B cell (primary cell): ENCODE measurements at regions not wholly inside any gene's neighbourhood (a gene's known extent, or its start where the extent isn't known, plus 50 kb on each side); places are given as distances from the start of the nearest gene placed in this dataset.

Source experiments
- ATAC-seq: fragments of 200-7000 bp; cut with Tn5 transposase; one replicate; pipeline ENCODE4 v1.10.0; 2021; ENCODE audit warnings: low read depth, mild to moderate bottlenecking, moderate number of reproducible peaks, moderate library complexity
- CTCF ChIA-PET: fragments of 350-600 bp; sonication (Branson Sonifier 250); formaldehyde crosslinking; loops from one replicate; lab custom pipeline; 2021; ENCODE audit warnings: antibody characterized with exemption, inconsistent platforms; lab: Charles Lee
- POLR2A ChIA-PET: fragments of 350-600 bp; sonication (Branson Sonifier 250); formaldehyde crosslinking; loops from one replicate; lab custom pipeline; 2021; ENCODE audit warnings: antibody characterized with exemption; lab: Charles Lee
- DNase-seq: peaks from one replicate; pipeline ENCODE4 v3.0.0; 2013
- H2AFZ ChIP-seq: 2 replicates; pipeline ENCODE4 v1.6.1; 2012; ENCODE audit warnings: mild to moderate bottlenecking, low read depth, low read length; ENCODE audit not compliant: insufficient read depth, poor library complexity, severe bottlenecking
- H3K27ac ChIP-seq, 2 donors: 1 replicate in 1 of 2; 2 replicates in 1 of 2; pipeline ENCODE4 v1.5.1; 2012 to 2013; ENCODE audit warnings: low read length in 2 of 2, mild to moderate bottlenecking in 2 of 2, moderate library complexity in 1 of 2
- H3K27me3 ChIP-seq, 4 experiments: fragments of 200-600 bp in 1 of 4; sonication (generic) in 1 of 4; replicated peaks in 1 of 4; 1 replicate in 2 of 4; 2 replicates in 2 of 4; pipeline versions ENCODE4 v1.6.1 to v1.7.0; 2013 to 2016; ENCODE audit warnings: low read length in 3 of 4, mild to moderate bottlenecking in 2 of 4, mixed read lengths in 1 of 4, moderate library complexity in 1 of 4; ENCODE audit not compliant: insufficient read depth in 4 of 4, control insufficient read depth in 3 of 4; ENCODE audit errors: control extremely low read depth in 1 of 4
- H3K36me3 ChIP-seq, 2 experiments: replicated peaks in 1 of 2; 1 replicate in 1 of 2; 2 replicates in 1 of 2; pipeline versions ENCODE4 v1.6.1 to v1.7.1; 2013; ENCODE audit warnings: low read length in 1 of 2; ENCODE audit not compliant: insufficient read depth in 2 of 2, control insufficient read depth in 1 of 2; ENCODE audit errors: control extremely low read depth in 1 of 2, extremely low read depth in 1 of 2
- H3K4me1 ChIP-seq, 2 donors: fragments of 200-600 bp in 1 of 2; sonication (generic) in 1 of 2; 1 replicate in 1 of 2; 2 replicates in 1 of 2; pipeline versions ENCODE4 v1.5.1 to v1.6.1; 2013 to 2017; ENCODE audit warnings: low read length in 2 of 2; ENCODE audit not compliant: control insufficient read depth in 2 of 2, insufficient read depth in 2 of 2
- H3K4me2 ChIP-seq: replicated peaks from 2 replicates; pipeline ENCODE3; 2012; ENCODE audit warnings: mild to moderate bottlenecking, low read depth, low read length; ENCODE audit not compliant: poor library complexity, severe bottlenecking
- H3K4me3 ChIP-seq, 5 experiments: fragments of 200-600 bp in 1 of 5; sonication (generic) in 1 of 5; 1 replicate in 3 of 5; 2 replicates in 2 of 5; pipeline versions ENCODE4 v1.5.1 to v1.7.0; 2011 to 2016; ENCODE audit warnings: low read length in 4 of 5, mild to moderate bottlenecking in 4 of 5, low read depth in 2 of 5, control low read depth in 1 of 5, moderate library complexity in 1 of 5; ENCODE audit not compliant: insufficient read depth in 1 of 5; ENCODE audit errors: control extremely low read depth in 1 of 5, extremely low read depth in 1 of 5
- H3K79me2 ChIP-seq: fragments of 200-600 bp; sonication (generic); one replicate; pipeline ENCODE4 v1.6.0; 2016; ENCODE audit warnings: low read length; ENCODE audit not compliant: control insufficient read depth, insufficient read depth
- H3K9ac ChIP-seq: fragments of 200-600 bp; sonication (generic); 2 replicates; pipeline ENCODE4 v1.6.1; 2017; ENCODE audit warnings: mild to moderate bottlenecking, low read length, moderate library complexity
- H3K9me3 ChIP-seq, 3 donors: one replicate each; pipeline versions ENCODE4 v1.6.1 to v1.7.1; 2013; ENCODE audit warnings: low read length in 2 of 3; ENCODE audit not compliant: control insufficient read depth in 2 of 3, insufficient read depth in 1 of 3; ENCODE audit errors: control extremely low read depth in 1 of 3
- H4K20me1 ChIP-seq: 2 replicates; pipeline ENCODE4 v1.6.0; 2012; ENCODE audit warnings: mild to moderate bottlenecking, low read length; ENCODE audit not compliant: insufficient read depth, control insufficient read depth, poor library complexity, severe bottlenecking
- H3K27ac Mint-ChIP-seq: one replicate; pipeline ENCODE4 v1.8.0; 2021; ENCODE audit warnings: mixed read lengths
- H3K27me3 Mint-ChIP-seq: one replicate; pipeline ENCODE4 v1.8.0; 2021; ENCODE audit warnings: mixed read lengths
- H3K4me1 Mint-ChIP-seq: one replicate; pipeline ENCODE4 v1.8.0; 2021; ENCODE audit warnings: mixed read lengths
- H3K4me3 Mint-ChIP-seq: one replicate; pipeline ENCODE4 v1.8.0; 2021; ENCODE audit warnings: mixed read lengths
- H3K9me3 Mint-ChIP-seq: one replicate; pipeline ENCODE4 v1.8.0; 2022; ENCODE audit warnings: mixed read lengths; ENCODE audit not compliant: insufficient read depth
- CTCF ChIP-seq: fragments of 200-600 bp; IDR thresholded peaks from one replicate; pipeline ENCODE4 v1.8.0; 2022; ENCODE audit warnings: antibody characterized with exemption, mild to moderate bottlenecking
- EZH2 ChIP-seq: IDR thresholded peaks from 2 replicates; pipeline ENCODE4 v1.6.1; 2012; ENCODE audit warnings: borderline replicate concordance, low read depth, mild to moderate bottlenecking, moderate library complexity, low read length; ENCODE audit not compliant: insufficient read depth, poor library complexity, severe bottlenecking
- WGBS: methylation state at CpG from one replicate; pipeline ENCODE4 v1.1.5; 2013; ENCODE audit warnings: missing lambda C conversion rate; ENCODE audit not compliant: insufficient coverage; 5-methylcytosine and 5-hydroxymethylcytosine counted together
- intact Hi-C: fragments of 100-400 bp; cut with micrococcal nuclease; formaldehyde crosslinking; loops from one replicate; pipeline ENCODE4 v1.10.0; 2022

- Mint-ChIP-seq H3K27ac (no peak overlapping the region), H3K9me3 (no peaks in the 10 kb centered on the region), H3K4me3 (no peak overlapping the region), H3K27me3 (peaks cover 9% of the 10 kb centered on the region), H3K4me1 (no peaks in the 10 kb centered on the region)
- intact Hi-C loops, result no loop called here
- ChIA-PET POLR2A (no interaction called here), CTCF (no interaction called here)
- Histone ChIP-seq H3K27ac (no peak overlapping the region), H2AFZ (no peak overlapping the region), H3K9me3 (no peaks in the 10 kb centered on the region), H3K4me2 (no peak overlapping the region), H3K4me1 (no peaks in the 10 kb centered on the region), H3K36me3 (peaks cover 0 to 3% of the 10 kb centered on the region in 2 experiments), H4K20me1 (no peaks in the 10 kb centered on the region), H3K27me3 (no peaks in the 10 kb centered on the region), H3K9ac (no peak overlapping the region), H3K4me3 (no peak overlapping the region), H3K79me2 (no peaks in the 10 kb centered on the region)
- ATAC-seq (no peak), DNase-seq (no peak)
- TF ChIP-seq CTCF (no peak), EZH2 (no peak)
- 70% methylated on average over 4 of the region's 4 CpGs for WGBS
These were observed 71.4 kb upstream of the ANTXRL start for GRCh38 chr10:46215426-46215825.

- TF ChIP-seq EZH2 (no peak), CTCF (no peak)
- ChIA-PET CTCF (no interaction called here), POLR2A (no interaction called here)
- no peaks in the 10 kb centered on the region for H4K20me1 ChIP-seq
- H3K9ac ChIP-seq, result no peak overlapping the region
- no peak for ATAC-seq
- no peaks in the 10 kb centered on the region for H3K27me3 ChIP-seq
- H3K4me1 ChIP-seq, result no peaks in the 10 kb centered on the region
- no peaks in the 10 kb centered on the region for H3K9me3 ChIP-seq
- no peak for DNase-seq
- no peaks in the 10 kb centered on the region for H3K4me1 Mint-ChIP-seq
- H3K27ac Mint-ChIP-seq, result no peak overlapping the region
- H3K9me3 Mint-ChIP-seq, result no peaks in the 10 kb centered on the region
- peaks cover 9% of the 10 kb centered on the region for H3K27me3 Mint-ChIP-seq
- H3K27ac ChIP-seq, result no peak overlapping the region
- no peak overlapping the region for H3K4me3 ChIP-seq
- no peaks in the 10 kb centered on the region for H3K79me2 ChIP-seq
- peaks cover 0 to 3% of the 10 kb centered on the region in 2 experiments for H3K36me3 ChIP-seq
- H3K4me2 ChIP-seq, result no peak overlapping the region
- WGBS, result 94% methylated on average over 6 of the region's 6 CpGs
- no peak overlapping the region for H3K4me3 Mint-ChIP-seq
- intact Hi-C loops, result no loop called here
- H2AFZ ChIP-seq, result no peak overlapping the region
These were observed 70.7 kb upstream of the ANTXRL start for GRCh38 chr10:46216003-46216634.
